ENCODE measurements at regions not wholly inside any gene's neighbourhood (a gene's known extent, or its start where the extent isn't known, plus 50 kb on each side); places are given as distances from the start of the nearest gene placed in this dataset.

- no peak for DNase-seq
Observed at GRCh38 chr5:61800450-61800849, 468.4 kb downstream of the ZSWIM6 start.

DNA sequence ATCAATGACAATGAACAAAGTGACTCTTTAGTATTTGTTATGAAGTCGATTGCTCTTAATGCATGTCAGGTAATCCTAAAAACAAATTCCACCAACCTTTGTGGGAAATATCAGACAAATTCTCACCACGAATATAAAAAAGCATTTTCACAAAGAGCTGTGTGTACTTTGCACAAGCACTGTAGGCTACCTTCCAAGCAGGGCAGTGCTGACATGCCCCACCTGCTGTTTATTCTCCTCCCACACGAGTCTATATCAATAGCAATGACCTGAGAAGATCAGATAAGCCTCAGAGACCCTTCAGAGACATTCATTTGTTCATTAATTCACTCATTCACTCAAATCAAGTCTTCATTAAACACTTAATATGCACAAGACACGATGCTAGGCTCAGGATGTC, 469.1 kb downstream of the ZSWIM6 start:
- DNase-seq = no peak

GRCh38 chr5:61802456-61802855, 470.4 kb downstream of the ZSWIM6 start:
- DNase-seq = no peak

DNA sequence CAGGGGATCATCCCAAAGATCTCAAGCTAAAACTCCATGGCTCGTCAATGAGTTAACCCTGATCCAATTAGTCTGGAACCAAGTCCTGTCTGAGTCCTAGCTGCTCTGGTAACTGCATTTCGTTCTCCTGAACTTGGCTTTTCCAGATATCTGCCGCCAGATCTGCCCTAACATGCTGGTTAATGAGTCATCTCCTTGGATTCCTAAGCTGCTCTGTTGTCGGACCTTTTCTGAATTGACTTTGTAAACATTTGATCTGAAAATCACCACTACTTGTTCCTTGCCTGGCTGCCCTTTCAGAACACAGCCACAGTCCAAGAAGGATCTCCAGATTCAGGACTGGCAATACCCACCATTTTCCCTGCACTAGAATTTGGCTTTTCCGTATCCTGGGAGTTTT, 473.0 kb downstream of the ZSWIM6 start:
- DNase-seq = no peak

GRCh38 chr5:61806491-61807020, 474.5 kb downstream of the ZSWIM6 start:
- DNase-seq = no peak

- DNase-seq = no peak
Observed at GRCh38 chr5:61808091-61808490, 476.0 kb downstream of the ZSWIM6 start.

DNA sequence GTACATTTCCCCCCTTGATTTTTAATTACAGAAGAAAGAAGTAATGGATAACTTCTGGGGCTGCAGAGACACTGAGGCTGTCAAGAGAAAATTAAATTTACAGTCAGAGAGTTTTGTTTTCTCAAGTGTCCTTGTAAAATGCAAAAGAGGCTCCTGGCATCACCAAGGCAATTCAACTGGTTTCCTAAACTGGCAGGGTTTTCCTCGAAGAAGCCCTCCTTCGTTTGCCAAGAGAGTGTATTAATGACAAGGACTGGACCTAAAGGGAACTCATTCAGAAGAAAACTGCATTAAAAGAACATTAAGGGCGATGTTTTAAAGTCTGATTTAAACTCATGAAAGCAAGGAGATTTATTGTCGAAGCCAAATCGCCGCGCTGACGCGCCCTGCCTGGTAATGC, 476.9 kb downstream of the ZSWIM6 start:
- no peak for DNase-seq

GRCh38 chr5:61809651-61810050, 477.6 kb downstream of the ZSWIM6 start:
- no peak for DNase-seq

DNA sequence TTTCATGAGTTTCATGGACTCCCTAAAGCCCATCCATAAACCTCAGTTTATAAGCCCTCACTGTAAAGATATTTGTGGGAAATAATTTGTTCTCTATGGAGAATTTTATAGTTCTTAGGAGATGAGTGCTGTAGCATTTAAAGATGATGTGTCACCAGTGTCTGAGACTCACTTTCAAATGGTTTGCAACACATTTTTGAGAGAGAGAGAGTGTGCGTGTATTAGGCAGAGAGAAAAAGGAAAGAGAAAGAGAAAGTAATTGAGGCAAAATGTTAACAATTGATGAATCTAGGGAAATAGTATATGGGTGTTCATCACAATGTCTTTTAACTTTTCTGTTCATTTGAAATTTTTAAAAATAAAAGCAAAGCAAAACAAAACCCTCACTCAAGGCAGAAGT, 479.0 kb downstream of the ZSWIM6 start:
- no peak for DNase-seq

- DNase-seq = no peak
Observed at GRCh38 chr5:61813361-61813760, 481.3 kb downstream of the ZSWIM6 start.

DNA sequence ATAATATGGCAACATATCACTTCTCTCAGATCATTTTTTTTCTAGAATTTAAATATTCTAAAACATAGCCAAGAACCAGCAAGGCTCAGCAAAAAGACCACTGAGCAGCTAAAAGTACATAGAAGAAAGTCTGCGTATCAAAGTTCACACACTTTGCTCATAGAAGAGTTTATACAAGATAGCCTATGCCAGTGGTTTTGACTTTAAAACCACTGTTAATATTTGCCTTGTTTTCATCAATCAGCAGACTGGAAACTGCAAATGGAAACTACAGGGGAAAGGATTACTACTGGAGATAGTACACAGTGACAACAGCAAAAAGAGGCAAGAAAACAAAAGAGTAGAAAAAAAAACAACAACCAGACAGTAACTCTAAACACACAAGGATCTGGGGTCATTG, 483.3 kb downstream of the ZSWIM6 start:
- DNase-seq = no peak

GRCh38 chr5:61816146-61816545, 484.1 kb downstream of the ZSWIM6 start:
- no peak for DNase-seq

DNA sequence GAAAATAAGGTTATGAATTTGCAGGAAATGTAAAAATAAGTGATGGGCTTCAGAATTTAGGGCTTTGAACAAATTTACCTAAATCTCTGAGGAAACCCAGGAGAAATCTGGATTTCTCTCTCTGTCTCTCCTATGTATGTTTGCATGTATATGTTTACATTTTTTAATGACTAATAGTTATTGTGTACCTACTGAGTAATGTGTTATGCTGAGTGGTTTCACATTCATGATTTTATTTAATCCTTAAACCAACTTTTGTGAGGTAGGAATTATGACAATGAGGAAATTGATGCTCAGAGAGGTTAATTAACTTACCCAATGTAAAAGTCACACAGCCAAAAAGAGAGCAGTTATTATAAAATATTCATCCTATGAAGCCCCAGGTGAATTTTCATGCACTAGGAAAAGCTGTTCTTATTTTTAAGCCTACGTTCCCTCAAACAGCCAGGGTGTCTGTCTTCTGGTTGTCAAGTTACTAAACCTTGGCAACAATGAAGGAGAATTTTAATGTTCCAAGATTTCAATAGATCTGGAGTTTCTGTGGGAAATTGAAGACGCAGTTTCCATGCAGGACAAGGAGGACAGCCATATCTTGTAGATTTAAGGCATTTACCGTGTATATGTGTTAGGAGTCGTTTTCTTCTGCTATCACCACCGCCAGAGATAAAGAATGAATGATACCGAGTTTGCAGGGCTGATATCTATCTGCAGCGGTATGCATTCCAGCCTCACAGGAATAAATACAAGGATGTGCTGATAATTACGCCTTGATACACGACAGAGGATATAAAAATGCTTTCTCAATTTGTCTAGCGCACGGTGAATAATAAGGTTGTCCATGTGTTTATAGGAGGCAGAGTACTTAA, 484.8 kb downstream of the ZSWIM6 start:
- no peak for DNase-seq

DNA sequence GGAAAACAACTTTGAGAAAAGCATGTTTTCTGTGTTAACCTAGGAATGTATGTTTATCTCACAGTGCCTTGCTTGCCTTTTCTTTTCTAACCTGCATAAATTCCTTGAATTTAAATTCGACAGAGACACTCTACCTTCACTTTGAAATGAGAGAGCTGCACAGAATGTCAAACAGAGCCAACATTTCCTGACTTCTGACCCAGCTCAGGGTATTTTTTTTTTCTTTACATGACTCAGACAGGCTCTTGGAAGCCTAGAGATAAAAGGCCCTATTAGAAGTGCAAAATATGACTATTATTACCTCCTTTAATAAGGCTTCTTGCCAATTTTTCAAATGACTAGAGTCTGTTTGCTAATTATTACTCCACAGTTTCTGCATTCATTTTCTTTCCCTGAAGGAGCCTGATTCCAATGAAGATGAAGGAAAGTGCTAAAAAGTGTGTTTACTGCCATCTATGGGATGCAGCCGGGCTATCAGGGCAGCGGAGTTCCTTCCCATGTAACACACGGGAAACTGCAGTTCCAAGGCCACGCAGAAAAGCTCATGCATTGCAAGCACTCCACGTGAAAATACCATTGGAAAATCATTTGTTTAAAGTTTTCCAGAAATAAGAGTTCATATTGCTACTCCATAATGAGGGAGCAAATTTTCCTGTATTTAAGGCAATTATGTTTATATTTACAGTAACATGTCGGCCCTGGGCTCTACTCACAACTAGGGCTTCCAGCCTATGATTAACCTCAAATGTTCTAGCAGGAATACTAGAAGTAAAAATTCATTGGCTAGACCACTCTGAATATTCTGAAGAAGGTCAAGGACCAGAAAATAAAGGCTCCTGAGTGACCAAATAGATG, 485.6 kb downstream of the ZSWIM6 start:
- DNase-seq = no peak

DNA sequence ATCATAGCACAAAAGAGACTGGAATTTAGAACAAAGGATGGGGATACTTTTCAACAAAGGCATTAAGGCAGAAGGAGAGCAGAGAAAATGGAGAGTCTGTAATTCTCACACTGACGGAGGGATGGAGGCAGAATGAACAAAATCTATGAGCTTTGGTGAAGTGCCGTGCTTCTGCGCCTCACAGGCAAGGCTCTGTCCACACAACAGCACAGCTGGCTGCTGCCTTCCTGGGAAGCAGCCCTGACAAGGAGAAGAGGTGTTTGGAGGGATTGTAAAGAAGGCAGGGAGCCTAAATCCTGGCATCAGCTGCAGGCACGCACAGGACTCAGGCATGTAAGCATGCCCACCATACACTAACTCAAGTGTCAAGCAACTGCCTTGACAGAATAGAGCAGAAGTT, 485.2 kb upstream of the KIF2A start:
- no peak for DNase-seq

DNA sequence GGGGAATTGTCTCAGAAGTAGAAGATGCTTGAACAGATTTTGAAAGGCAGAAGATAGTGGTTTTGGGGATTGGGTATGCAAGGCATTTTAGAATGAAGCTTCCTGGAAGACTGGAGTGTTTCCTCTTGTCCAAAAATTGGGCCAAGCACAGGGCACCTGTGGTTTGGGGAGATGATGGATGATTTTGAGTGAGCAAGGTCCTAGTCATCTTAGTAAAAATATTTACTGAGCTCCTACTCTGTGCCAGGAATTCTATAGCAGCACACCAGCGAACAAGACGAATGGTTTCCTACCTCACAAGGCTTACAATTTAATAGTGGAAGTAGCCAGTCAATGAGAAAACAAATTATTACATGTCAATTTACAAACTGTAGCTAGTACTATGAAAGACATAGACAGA, 484.4 kb upstream of the KIF2A start:
- DNase-seq = no peak

GRCh38 chr5:61822584-61822983, 483.4 kb upstream of the KIF2A start:
- DNase-seq = no peak

- DNase-seq = no peak
Observed at GRCh38 chr5:61823065-61823464, 482.9 kb upstream of the KIF2A start.

- DNase-seq = no peak
Observed at GRCh38 chr5:61823781-61824180, 482.2 kb upstream of the KIF2A start.

GRCh38 chr5:61824396-61824795, 481.6 kb upstream of the KIF2A start:
- DNase-seq = no peak

GRCh38 chr5:61827445-61827975, 478.5 kb upstream of the KIF2A start:
- DNase-seq = no peak

GRCh38 chr5:61828856-61829255, 477.1 kb upstream of the KIF2A start:
- DNase-seq = no peak

DNA sequence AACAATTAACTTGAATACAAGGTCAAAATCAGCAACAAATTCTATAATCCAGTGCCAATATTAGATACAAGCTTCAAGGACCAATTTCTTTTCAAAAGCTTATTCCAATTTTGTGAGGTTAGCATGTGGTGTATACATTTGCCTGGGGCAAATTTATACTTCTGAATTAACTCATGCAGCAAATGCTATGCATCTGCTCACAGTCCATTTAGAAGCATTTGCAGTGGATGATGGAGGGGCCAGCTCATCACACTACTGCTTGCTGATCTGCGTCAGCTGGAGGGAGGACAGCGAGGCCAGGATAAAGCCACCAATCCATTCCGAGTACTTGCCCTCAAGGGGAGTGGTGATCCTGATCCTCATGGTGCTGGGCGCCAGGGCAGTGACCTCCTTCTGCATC, 474.3 kb upstream of the KIF2A start:
- DNase-seq = no peak

- no peak for DNase-seq
Observed at GRCh38 chr5:61837788-61838187, 468.2 kb upstream of the KIF2A start.

All from activated CD4-positive, alpha-beta T cell treated with anti-CD3 and anti-CD28 coated beads for 48 hours (primary cell).